ENCODE measurements at regions not wholly inside any gene's neighbourhood (a gene's known extent, or its start where the extent isn't known, plus 50 kb on each side); places are given as distances from the start of the nearest gene placed in this dataset.

DNA sequence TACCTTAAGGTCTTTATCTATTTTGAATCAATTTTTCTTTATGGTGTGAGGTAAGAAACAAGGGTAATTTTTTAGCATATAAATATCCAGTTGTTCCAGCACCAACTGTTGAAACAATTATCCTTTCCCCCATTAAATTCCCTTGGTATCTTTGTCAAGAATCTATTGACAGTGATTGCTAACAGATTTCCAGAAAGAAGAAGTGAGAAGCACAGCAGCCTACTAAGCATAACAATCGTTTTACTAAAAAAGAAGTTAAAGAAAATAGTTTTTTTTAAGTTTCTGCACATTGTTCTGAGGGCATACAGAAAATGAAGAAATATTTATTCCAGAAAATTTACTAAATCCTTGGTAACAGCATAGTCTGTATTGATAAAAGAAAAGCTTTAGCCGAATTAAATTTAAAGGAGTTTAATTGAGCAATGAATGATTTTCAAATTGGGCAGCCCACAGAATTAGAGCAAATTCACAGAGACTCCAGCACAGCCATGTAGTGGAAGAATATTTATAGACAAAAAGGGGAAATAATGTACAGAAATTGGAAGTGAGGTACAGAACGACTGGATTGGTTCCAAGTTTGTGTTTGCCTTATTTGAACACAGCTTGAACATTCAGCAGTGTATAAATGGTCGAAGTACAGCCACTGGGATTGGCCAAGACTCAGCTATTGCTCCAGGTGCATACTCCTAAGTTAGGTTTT, 97.9 kb upstream of the UST start:
- no peak overlapping the region for H3K27ac ChIP-seq
- TF ChIP-seq ZFX (IDR thresholded peaks at IDR 0.05), result no peak
- TF ChIP-seq, protein P1, sequence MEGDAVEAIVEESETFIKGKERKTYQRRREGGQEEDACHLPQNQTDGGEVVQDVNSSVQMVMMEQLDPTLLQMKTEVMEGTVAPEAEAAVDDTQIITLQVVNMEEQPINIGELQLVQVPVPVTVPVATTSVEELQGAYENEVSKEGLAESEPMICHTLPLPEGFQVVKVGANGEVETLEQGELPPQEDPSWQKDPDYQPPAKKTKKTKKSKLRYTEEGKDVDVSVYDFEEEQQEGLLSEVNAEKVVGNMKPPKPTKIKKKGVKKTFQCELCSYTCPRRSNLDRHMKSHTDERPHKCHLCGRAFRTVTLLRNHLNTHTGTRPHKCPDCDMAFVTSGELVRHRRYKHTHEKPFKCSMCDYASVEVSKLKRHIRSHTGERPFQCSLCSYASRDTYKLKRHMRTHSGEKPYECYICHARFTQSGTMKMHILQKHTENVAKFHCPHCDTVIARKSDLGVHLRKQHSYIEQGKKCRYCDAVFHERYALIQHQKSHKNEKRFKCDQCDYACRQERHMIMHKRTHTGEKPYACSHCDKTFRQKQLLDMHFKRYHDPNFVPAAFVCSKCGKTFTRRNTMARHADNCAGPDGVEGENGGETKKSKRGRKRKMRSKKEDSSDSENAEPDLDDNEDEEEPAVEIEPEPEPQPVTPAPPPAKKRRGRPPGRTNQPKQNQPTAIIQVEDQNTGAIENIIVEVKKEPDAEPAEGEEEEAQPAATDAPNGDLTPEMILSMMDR (conservative IDR thresholded peaks at IDR 0.05), result no peak

DNA sequence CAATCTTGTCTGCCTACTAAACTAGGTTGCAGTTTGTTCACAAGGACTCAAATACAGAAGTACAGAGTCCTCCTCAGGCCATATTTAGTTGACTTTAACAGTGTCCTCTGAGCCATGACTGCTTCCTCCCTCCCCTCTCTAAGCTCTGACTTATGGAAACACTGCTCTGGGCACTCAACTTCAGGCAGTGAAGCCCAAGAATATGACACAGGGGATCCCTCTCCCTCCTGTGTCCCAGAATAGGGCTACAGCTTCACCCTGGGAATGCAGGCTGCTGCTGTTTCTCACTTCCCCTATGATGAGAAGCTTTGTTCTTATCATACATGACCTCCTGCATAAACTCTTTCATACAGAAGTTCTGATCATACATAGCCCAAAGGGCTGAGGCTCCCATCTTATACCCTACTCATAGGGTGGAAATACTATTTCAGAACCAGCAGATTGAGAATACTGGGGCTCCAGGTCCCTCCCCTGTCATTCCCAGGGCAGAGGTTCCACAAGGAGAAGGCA, 97.3 kb upstream of the UST start:
- no peak overlapping the region for H3K27ac ChIP-seq
- TF ChIP-seq, protein P1 (conservative IDR thresholded peaks at IDR 0.05), result no peak

DNA sequence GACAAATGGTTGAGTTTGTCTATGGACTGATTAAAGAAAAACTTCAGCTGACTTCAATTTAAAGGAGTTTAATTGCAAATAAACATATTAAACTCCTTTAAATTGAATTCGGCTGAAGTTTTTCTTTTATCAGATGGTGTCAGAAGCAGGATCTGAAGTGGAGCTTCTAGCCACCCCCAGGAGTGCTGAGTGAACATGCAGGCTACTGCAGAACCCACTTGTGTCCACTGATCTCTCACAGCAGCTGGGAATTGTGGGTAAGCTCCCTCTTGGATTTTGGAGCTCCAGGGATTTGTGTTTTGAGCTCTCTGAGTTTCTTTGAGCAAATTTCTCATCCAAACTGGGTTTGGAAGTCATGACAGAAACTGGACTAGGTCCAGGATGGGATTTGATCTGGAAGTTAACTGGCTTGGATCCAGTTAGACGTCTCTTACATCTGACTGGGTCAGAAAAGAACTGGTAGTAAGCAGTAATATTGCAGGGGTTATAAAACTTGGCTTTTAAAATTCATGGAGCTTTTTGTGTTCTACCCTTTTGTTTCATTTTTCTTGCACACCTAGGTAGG, 95.8 kb upstream of the UST start:
- TF ChIP-seq, protein P1 (conservative IDR thresholded peaks at IDR 0.05), result no peak
- no peak for TF ChIP-seq ZFX (IDR thresholded peaks at IDR 0.05)
- no peak overlapping the region for H3K27ac ChIP-seq

DNA sequence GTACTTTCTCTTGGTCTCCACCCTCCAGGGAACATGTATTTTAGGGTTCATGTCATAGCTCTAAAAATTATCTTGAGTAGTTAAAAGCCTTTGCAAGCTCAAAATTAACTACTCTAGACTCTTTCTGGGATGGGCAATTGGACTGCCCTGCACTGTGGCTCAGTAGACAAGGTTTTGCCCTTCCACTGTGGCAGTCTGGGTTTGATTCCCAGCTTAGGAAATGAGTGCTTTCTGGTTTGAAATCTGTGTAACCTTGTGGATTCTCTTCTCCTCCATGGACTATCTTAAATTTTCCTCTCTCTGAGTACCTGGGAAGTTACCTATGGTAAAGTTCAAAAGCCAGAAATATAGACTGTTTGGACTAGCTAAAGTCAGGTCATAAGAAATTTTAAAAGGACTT, 94.6 kb upstream of the UST start:
- no peak overlapping the region for H3K27ac ChIP-seq
- TF ChIP-seq ZFX (IDR thresholded peaks at IDR 0.05), result no peak
- TF ChIP-seq, protein P1 (conservative IDR thresholded peaks at IDR 0.05), result no peak

DNA sequence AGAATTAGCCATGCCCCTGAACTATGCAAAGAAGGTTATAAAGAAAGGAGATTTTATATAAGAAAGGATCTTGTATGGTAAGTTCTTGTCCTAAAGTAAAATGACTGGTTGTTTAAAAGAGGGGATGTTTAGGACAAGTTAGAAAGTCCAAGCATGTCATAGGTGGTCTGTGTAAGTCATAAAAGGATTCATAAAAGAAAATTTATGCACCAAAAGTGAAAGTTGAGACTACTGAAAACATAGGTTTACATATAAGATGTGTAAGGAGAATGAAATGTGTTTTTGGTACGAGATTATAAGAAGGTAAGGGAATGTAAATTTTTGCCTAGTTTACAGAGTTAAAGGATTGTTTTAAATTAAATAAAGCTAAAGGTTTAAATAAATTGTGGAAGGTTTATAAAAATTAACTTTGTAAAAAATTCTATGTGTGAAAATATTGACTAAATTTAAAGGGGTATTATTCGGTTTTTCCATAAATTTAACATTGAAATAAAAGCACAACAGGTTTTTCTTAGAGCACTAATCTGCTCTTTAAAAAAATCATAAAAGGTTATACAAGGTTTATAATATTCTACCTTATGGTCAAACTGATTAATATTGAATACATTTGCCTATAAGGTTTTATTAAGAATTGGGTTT, 93.6 kb upstream of the UST start:
- no peak for TF ChIP-seq ZFX (IDR thresholded peaks at IDR 0.05)
- TF ChIP-seq, protein P1 (conservative IDR thresholded peaks at IDR 0.05), result no peak
- H3K27ac ChIP-seq, result no peak overlapping the region

DNA sequence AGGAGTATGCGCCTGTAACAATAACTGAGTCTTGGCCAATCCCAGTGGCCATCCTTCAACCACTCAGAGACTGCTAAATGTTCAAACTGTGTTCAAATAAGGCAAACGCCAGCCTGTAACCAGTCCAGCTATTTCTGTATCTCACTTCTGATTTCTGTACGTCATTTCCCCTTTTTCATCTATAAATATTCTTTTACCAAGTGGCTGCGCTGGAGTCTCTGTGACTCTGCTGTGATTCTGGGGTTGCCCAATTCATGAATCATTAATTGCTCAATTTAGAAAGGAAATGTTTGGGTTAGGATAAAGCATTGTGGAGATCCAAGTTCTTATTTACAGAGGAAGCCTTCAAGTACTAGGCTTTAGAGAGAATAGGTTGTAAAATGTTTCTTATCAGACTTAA, 89.8 kb upstream of the UST start:
- H3K27ac ChIP-seq, result no peak overlapping the region; the same call in 1 of the 2 replicates
- no peak for TF ChIP-seq ZFX (IDR thresholded peaks at IDR 0.05)
- TF ChIP-seq, protein P1 (conservative IDR thresholded peaks at IDR 0.05), result no peak
